GM23338 (cell line): ENCODE measurements at regions not wholly inside any gene's neighbourhood (a gene's known extent, or its start where the extent isn't known, plus 50 kb on each side); places are given as distances from the start of the nearest gene placed in this dataset.

Experiments used
- CREB1 ChIP-seq: fragments of 250-450 bp; sonication (Bioruptor Pico); IDR thresholded peaks from 2 replicates; pipeline ENCODE4 v1.5.0; 2020; ENCODE audit warnings: low read depth, mild to moderate bottlenecking, moderate library complexity
- EZH2 ChIP-seq: fragments of 200-600 bp; sonication (generic); IDR thresholded peaks from one replicate; pipeline ENCODE4 v1.8.0; 2017; ENCODE audit warnings: antibody characterized with exemption, mild to moderate bottlenecking, low read depth; ENCODE audit not compliant: unreplicated experiment
- EZH2phosphoT487 ChIP-seq: fragments of 200-600 bp; sonication (generic); IDR thresholded peaks from one replicate; pipeline ENCODE4 v1.8.1; 2018; ENCODE audit warnings: antibody characterized with exemption; ENCODE audit not compliant: unreplicated experiment
- JUNB ChIP-seq: IDR thresholded peaks from one replicate; pipeline ENCODE4 v1.6.1; 2016; ENCODE audit warnings: antibody characterized with exemption; ENCODE audit not compliant: unreplicated experiment
- NANOG ChIP-seq: IDR thresholded peaks from 2 replicates; pipeline ENCODE4 v1.6.1; 2016; ENCODE audit warnings: antibody characterized with exemption, borderline replicate concordance
- POLR2AphosphoS5 ChIP-seq: IDR thresholded peaks from 2 replicates; pipeline ENCODE4 v1.6.1; 2016; ENCODE audit warnings: antibody characterized with exemption, low read depth
- STAT1 ChIP-seq: IDR thresholded peaks from one replicate; pipeline ENCODE4 v1.6.1; 2016; ENCODE audit warnings: antibody characterized with exemption; ENCODE audit not compliant: unreplicated experiment
- ZNF114 ChIP-seq: fragments of 250-450 bp; sonication (Bioruptor Pico); IDR thresholded peaks from 2 replicates; pipeline ENCODE4 v1.5.0; 2020; ENCODE audit warnings: mild to moderate bottlenecking, moderate library complexity
- ZNF331 ChIP-seq: fragments of 250-450 bp; sonication (Bioruptor Pico); IDR thresholded peaks from 2 replicates; pipeline ENCODE4 v1.5.0; 2020; ENCODE audit warnings: low read depth, mild to moderate bottlenecking, moderate library complexity
- TF ChIP-seq, protein P1 (sequence below): IDR thresholded peaks from 2 replicates; pipeline ENCODE4 v1.6.1; 2016; ENCODE audit warnings: antibody characterized with exemption
- TF ChIP-seq, protein P2 (sequence below), 2 experiments: fragments of 200-600 bp in 1 of 2; sonication (generic) in 1 of 2; conservative IDR thresholded peaks; 2 replicates each; pipeline versions ENCODE4 v1.5.1 to v1.6.1; 2016 to 2017; ENCODE audit warnings: antibody characterized with exemption in 2 of 2, low read depth in 2 of 2, mild to moderate bottlenecking in 2 of 2, moderate library complexity in 1 of 2
- TF ChIP-seq, protein P3 (sequence below): IDR thresholded peaks from one replicate; pipeline ENCODE4 v1.6.1; 2018; ENCODE audit warnings: antibody characterized with exemption; ENCODE audit not compliant: unreplicated experiment
- TF ChIP-seq, protein P4 (sequence below): fragments of 250-450 bp; sonication (Bioruptor Pico); IDR thresholded peaks from 2 replicates; pipeline ENCODE4 v1.5.0; 2020; ENCODE audit warnings: mild to moderate bottlenecking, moderate library complexity

DNA sequence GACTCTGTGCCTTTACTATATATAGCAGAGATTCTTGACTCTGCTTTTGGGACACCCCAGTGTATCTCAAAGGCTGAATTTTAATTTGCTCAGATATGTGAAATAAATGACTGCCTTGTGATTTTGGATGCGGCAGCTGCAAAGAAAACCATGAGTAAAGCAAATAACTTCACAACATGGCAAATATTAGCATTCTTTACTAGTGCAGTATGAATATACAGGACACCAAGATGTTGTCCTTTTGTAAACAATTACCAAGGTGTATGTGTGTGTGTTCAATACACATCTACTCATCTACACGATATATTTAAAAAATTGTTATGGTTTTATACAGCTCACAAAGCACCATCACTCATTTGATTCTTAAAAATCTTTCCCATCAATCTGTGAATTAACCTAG is 70.6 kb upstream of the TCF4 start:
- TF ChIP-seq, protein P1, sequence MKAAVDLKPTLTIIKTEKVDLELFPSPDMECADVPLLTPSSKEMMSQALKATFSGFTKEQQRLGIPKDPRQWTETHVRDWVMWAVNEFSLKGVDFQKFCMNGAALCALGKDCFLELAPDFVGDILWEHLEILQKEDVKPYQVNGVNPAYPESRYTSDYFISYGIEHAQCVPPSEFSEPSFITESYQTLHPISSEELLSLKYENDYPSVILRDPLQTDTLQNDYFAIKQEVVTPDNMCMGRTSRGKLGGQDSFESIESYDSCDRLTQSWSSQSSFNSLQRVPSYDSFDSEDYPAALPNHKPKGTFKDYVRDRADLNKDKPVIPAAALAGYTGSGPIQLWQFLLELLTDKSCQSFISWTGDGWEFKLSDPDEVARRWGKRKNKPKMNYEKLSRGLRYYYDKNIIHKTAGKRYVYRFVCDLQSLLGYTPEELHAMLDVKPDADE, result no peak
- TF ChIP-seq, protein P2, sequence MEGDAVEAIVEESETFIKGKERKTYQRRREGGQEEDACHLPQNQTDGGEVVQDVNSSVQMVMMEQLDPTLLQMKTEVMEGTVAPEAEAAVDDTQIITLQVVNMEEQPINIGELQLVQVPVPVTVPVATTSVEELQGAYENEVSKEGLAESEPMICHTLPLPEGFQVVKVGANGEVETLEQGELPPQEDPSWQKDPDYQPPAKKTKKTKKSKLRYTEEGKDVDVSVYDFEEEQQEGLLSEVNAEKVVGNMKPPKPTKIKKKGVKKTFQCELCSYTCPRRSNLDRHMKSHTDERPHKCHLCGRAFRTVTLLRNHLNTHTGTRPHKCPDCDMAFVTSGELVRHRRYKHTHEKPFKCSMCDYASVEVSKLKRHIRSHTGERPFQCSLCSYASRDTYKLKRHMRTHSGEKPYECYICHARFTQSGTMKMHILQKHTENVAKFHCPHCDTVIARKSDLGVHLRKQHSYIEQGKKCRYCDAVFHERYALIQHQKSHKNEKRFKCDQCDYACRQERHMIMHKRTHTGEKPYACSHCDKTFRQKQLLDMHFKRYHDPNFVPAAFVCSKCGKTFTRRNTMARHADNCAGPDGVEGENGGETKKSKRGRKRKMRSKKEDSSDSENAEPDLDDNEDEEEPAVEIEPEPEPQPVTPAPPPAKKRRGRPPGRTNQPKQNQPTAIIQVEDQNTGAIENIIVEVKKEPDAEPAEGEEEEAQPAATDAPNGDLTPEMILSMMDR (conservative IDR thresholded peaks at IDR 0.05; ENCODE audit: low read depth in 2 of 2), result no peak
- TF ChIP-seq, protein P3, sequence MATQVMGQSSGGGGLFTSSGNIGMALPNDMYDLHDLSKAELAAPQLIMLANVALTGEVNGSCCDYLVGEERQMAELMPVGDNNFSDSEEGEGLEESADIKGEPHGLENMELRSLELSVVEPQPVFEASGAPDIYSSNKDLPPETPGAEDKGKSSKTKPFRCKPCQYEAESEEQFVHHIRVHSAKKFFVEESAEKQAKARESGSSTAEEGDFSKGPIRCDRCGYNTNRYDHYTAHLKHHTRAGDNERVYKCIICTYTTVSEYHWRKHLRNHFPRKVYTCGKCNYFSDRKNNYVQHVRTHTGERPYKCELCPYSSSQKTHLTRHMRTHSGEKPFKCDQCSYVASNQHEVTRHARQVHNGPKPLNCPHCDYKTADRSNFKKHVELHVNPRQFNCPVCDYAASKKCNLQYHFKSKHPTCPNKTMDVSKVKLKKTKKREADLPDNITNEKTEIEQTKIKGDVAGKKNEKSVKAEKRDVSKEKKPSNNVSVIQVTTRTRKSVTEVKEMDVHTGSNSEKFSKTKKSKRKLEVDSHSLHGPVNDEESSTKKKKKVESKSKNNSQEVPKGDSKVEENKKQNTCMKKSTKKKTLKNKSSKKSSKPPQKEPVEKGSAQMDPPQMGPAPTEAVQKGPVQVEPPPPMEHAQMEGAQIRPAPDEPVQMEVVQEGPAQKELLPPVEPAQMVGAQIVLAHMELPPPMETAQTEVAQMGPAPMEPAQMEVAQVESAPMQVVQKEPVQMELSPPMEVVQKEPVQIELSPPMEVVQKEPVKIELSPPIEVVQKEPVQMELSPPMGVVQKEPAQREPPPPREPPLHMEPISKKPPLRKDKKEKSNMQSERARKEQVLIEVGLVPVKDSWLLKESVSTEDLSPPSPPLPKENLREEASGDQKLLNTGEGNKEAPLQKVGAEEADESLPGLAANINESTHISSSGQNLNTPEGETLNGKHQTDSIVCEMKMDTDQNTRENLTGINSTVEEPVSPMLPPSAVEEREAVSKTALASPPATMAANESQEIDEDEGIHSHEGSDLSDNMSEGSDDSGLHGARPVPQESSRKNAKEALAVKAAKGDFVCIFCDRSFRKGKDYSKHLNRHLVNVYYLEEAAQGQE, result no peak
- TF ChIP-seq EZH2 (no peak), CREB1 (no peak), ZNF114 (CRISPR knock-in tag) (no peak), EZH2phosphoT487 (no peak), POLR2AphosphoS5 (no peak), NANOG (no peak), JUNB (no peak), ZNF331 (CRISPR knock-in tag) (no peak), STAT1 (no peak)
- TF ChIP-seq, protein P4, sequence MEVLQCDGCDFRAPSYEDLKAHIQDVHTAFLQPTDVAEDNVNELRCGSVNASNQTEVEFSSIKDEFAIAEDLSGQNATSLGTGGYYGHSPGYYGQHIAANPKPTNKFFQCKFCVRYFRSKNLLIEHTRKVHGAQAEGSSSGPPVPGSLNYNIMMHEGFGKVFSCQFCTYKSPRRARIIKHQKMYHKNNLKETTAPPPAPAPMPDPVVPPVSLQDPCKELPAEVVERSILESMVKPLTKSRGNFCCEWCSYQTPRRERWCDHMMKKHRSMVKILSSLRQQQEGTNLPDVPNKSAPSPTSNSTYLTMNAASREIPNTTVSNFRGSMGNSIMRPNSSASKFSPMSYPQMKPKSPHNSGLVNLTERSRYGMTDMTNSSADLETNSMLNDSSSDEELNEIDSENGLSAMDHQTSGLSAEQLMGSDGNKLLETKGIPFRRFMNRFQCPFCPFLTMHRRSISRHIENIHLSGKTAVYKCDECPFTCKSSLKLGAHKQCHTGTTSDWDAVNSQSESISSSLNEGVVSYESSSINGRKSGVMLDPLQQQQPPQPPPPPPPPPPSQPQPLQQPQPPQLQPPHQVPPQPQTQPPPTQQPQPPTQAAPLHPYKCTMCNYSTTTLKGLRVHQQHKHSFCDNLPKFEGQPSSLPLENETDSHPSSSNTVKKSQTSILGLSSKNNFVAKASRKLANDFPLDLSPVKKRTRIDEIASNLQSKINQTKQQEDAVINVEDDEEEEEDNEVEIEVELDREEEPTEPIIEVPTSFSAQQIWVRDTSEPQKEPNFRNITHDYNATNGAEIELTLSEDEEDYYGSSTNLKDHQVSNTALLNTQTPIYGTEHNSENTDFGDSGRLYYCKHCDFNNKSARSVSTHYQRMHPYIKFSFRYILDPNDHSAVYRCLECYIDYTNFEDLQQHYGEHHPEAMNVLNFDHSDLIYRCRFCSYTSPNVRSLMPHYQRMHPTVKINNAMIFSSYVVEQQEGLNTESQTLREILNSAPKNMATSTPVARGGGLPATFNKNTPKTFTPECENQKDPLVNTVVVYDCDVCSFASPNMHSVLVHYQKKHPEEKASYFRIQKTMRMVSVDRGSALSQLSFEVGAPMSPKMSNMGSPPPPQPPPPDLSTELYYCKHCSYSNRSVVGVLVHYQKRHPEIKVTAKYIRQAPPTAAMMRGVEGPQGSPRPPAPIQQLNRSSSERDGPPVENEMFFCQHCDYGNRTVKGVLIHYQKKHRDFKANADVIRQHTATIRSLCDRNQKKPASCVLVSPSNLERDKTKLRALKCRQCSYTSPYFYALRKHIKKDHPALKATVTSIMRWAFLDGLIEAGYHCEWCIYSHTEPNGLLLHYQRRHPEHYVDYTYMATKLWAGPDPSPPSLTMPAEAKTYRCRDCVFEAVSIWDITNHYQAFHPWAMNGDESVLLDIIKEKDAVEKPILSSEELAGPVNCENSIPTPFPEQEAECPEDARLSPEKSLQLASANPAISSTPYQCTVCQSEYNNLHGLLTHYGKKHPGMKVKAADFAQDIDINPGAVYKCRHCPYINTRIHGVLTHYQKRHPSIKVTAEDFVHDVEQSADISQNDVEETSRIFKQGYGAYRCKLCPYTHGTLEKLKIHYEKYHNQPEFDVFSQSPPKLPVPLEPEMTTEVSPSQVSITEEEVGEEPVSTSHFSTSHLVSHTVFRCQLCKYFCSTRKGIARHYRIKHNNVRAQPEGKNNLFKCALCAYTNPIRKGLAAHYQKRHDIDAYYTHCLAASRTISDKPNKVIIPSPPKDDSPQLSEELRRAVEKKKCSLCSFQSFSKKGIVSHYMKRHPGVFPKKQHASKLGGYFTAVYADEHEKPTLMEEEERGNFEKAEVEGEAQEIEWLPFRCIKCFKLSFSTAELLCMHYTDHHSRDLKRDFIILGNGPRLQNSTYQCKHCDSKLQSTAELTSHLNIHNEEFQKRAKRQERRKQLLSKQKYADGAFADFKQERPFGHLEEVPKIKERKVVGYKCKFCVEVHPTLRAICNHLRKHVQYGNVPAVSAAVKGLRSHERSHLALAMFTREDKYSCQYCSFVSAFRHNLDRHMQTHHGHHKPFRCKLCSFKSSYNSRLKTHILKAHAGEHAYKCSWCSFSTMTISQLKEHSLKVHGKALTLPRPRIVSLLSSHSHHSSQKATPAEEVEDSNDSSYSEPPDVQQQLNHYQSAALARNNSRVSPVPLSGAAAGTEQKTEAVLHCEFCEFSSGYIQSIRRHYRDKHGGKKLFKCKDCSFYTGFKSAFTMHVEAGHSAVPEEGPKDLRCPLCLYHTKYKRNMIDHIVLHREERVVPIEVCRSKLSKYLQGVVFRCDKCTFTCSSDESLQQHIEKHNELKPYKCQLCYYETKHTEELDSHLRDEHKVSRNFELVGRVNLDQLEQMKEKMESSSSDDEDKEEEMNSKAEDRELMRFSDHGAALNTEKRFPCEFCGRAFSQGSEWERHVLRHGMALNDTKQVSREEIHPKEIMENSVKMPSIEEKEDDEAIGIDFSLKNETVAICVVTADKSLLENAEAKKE (CRISPR knock-in tag), result no peak
